A549 (cell line): ENCODE measurements at regions not wholly inside any gene's neighbourhood (a gene's known extent, or its start where the extent isn't known, plus 50 kb on each side); places are given as distances from the start of the nearest gene placed in this dataset.

Source experiments
- ATAC-seq, 2 experiments: fragments of 200-7000 bp in 1 of 2; fragments of >200 bp in 1 of 2; cut with Nextera tagmentation in 1 of 2; cut with Tn5 transposase in 1 of 2; 3 replicates each; pipeline versions ENCODE4 v1.8.0 to v1.9.1; 2018 to 2020; ENCODE audit warnings: mild to moderate bottlenecking in 1 of 2, moderate library complexity in 1 of 2
- CTCF ChIA-PET: fragments of 300-600 bp; sonication (Branson Sonifier 250); formaldehyde crosslinking; extraction: SDS; loops from one replicate; lab custom pipeline; 2021; ENCODE audit warnings: antibody characterized with exemption, inconsistent platforms; lab: Yijun Ruan, JAX
- POLR2A ChIA-PET: fragments of 350-600 bp; formaldehyde crosslinking; extraction: SDS; loops from one replicate; lab custom pipeline; 2021; ENCODE audit warnings: antibody characterized with exemption, inconsistent platforms; lab: Yijun Ruan, JAX
- DNase-seq, 2 experiments: peaks; one replicate each; pipeline versions ENCODE4 v3.0.0 to v3.0.0-alpha.2; 2011 to 2016; ENCODE audit warnings: low read depth in 1 of 2, low spot score in 1 of 2
- FAIRE-seq: peaks from 2 replicates; lab custom pipeline; 2011; peaks lifted over from hg19 to GRCh38; lab: Jason Lieb, UNC
- H3K27ac ChIP-seq, 2 experiments: fragments of >200 bp; sonication (Bioruptor Twin); formaldehyde crosslinking; 3 replicates each; pipeline ENCODE4 v1.5.1; 2016 to 2017
- H3K4me1 ChIP-seq: fragments of >200 bp; sonication (Bioruptor Twin); formaldehyde crosslinking; 3 replicates; pipeline ENCODE4 v1.6.1; 2016
- H3K4me2 ChIP-seq: fragments of >200 bp; sonication (Bioruptor Twin); formaldehyde crosslinking; 3 replicates; pipeline ENCODE4 v1.6.1; 2016
- H3K4me3 ChIP-seq: fragments of >200 bp; sonication (Bioruptor Twin); formaldehyde crosslinking; 3 replicates; pipeline ENCODE4 v1.5.1; 2016
- H3K9me3 ChIP-seq: fragments of >200 bp; sonication (Bioruptor Twin); formaldehyde crosslinking; 3 replicates; pipeline ENCODE4 v1.6.1; 2016
- CBX8 ChIP-seq: fragments of 200-600 bp; sonication (generic); IDR thresholded peaks from 2 replicates; pipeline ENCODE4 v1.6.1; 2016
- FOSB ChIP-seq: fragments of 250-450 bp; sonication (Bioruptor Pico); IDR thresholded peaks from 2 replicates; pipeline ENCODE4 v1.5.0; 2020; ENCODE audit warnings: mild to moderate bottlenecking, moderate library complexity
- HEYL ChIP-seq: fragments of 250-450 bp; sonication (Bioruptor Pico); IDR thresholded peaks from 2 replicates; pipeline ENCODE4 v1.8.0; 2021; ENCODE audit warnings: mild to moderate bottlenecking, moderate library complexity
- HOXB5 ChIP-seq: fragments of 250-450 bp; sonication (Bioruptor Pico); IDR thresholded peaks from 2 replicates; pipeline ENCODE4 v1.5.0; 2020; ENCODE audit warnings: mild to moderate bottlenecking, moderate library complexity
- JUNB ChIP-seq: fragments of >200 bp; sonication (Bioruptor Twin); formaldehyde crosslinking; IDR thresholded peaks from 2 replicates; pipeline ENCODE4 v1.6.1; 2016
- NR3C1 ChIP-seq: fragments of >200 bp; sonication (Bioruptor Twin); formaldehyde crosslinking; IDR thresholded peaks from 3 replicates; pipeline ENCODE4 v1.6.1; 2017
- POLR2A ChIP-seq: IDR thresholded peaks from 2 replicates; pipeline ENCODE4 v1.6.1; 2012; ENCODE audit warnings: mild to moderate bottlenecking, low read length
- RAD21 ChIP-seq, 2 experiments: fragments of >200 bp in 1 of 2; sonication (Bioruptor Twin) in 1 of 2; formaldehyde crosslinking in 1 of 2; IDR thresholded peaks in 1 of 2; conservative IDR thresholded peaks in 1 of 2; 2 replicates in 1 of 2; 3 replicates in 1 of 2; pipeline ENCODE4 v1.6.1; 2012 to 2018; ENCODE audit warnings: inconsistent platforms in 1 of 2
- RNF2 ChIP-seq: fragments of 200-600 bp; sonication (generic); IDR thresholded peaks from 2 replicates; pipeline ENCODE4 v1.6.1; 2016; ENCODE audit warnings: low read depth, mild to moderate bottlenecking, antibody characterized with exemption, moderate library complexity, borderline replicate concordance
- WGBS: methylation state at CpG from one replicate; pipeline ENCODE4 v1.1.6; 2017; ENCODE audit errors: missing lambda C conversion rate; 5-methylcytosine and 5-hydroxymethylcytosine counted together
- TF ChIP-seq, protein P1 (sequence below): IDR thresholded peaks from 2 replicates; pipeline ENCODE4 v1.6.1; 2012; ENCODE audit warnings: low read depth, borderline replicate concordance
- TF ChIP-seq, protein P2 (sequence below): fragments of 200-600 bp; sonication (generic); IDR thresholded peaks from 2 replicates; pipeline ENCODE4 v1.6.1; 2016; ENCODE audit warnings: antibody characterized with exemption, mild to moderate bottlenecking, moderate library complexity

DNA sequence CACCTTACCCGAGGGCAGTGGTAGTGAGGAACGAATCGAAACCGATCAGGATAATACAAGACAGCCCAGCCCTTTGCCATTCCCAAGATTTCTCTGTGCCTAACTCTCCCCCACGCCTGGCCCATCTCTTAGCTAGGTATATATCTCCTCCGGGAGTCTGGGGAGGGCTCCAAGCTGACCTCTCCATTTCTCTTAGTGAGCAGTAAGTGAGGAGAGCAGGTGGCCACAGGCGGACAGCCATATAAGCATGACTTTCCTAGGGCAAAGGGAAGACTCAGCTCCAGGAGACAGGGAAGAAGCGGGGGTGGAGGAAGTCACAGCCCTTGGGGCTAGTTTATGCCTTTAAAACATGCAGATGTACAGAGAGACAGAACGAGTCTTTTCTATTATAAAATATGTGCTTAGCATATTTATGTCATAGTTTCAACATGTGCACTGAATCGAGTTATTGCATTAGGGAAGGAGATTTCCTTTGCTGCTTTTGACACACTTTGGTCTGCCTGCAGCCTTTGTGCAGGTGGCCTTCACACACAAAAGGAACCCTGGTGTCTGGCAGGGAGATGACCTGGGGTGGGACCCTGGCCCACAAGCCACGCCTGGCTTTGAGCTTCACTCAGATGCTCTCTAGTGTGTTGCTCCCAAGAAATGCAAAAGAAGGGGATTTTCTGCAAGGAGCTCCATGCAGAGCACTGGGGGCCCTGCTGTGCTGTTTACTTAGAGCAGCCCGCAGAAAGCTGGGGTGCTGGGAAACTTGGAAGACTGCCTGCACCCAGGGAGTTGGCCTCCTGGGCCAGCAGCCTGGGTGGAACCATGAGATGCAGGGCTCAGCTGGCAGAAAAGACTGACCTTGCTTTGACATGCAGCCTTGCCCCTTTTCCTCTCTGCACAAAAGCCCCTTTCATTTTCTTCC lies 613.3 kb downstream of the BCOR start (continued):
- TF ChIP-seq, protein P1, sequence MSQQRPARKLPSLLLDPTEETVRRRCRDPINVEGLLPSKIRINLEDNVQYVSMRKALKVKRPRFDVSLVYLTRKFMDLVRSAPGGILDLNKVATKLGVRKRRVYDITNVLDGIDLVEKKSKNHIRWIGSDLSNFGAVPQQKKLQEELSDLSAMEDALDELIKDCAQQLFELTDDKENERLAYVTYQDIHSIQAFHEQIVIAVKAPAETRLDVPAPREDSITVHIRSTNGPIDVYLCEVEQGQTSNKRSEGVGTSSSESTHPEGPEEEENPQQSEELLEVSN = no peak
- TF ChIP-seq RNF2 (no peak), POLR2A (no peak)

DNA sequence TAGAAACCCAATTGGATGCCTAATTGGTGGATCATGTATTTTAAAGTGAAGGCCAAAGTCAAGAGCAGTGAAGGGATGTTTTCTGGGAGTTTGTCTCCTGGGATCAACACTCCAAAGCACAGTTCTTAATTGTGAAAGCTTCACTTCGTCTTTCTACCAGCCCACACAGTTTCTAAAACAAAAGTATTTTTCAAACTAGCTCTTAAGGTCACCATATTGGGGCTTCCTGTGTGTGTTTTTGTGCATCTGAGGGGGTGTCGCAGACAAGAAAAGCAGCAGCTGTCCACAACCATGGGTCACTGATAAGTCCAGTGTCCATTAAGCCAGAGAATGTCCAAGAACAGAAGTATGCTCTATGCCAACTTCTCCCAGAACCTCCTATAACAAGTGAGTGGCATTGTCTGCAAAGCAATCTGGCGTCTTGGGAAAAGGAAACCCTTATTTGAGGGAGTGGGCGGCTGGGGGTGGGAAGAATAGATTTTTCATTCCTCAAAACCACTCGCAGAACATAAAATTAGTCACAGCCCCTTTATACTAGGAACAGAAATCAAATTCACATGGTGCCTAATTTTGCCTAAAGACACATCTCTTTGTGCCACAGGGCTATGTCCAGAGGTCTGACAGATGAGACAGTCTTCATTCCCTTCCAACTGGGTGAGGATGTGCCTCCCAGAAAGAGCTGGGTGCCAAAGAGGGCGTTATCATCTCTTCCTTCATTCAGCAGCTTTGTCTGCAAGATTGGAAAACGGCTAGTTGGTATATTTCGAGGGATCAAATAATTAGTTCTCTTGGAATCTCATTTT lies 610.4 kb downstream of the BCOR start:
- ChIA-PET POLR2A (no interaction called here), CTCF (no interaction called here)
- Histone ChIP-seq H3K9me3 (no peaks in the 10 kb centered on the region), H3K4me2 (no peak overlapping the region), H3K4me1 (no peaks in the 10 kb centered on the region), H3K4me3 (no peak overlapping the region), H3K27ac (no peak overlapping the region)
- FAIRE-seq (no peak), ATAC-seq (no peak), DNase-seq (no peak)
- no peak for TF ChIP-seq RAD21 (conservative IDR thresholded peaks at IDR 0.05 in 1 of 2, IDR thresholded peaks at IDR 0.05 in 1 of 2)
- 32% methylated on average over 8 of the region's 8 CpGs for whole genome bisulfite sequencing

DNA sequence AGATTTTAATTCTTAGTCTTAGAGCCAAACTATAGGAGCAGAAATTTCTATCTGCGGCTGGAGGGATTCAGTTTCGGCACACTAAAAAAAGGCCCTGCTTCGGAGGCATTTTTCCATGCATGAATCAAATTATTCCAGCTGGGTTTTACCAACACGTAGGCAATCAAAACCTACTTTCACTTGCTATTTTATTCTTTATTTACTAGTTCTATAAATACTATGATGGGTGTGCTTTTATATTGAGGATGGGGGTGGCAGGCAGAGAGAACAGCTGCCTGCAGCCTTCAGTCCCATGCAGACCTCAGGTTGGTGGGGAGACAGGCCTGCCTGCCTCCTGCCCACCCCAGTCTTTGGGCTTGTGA lies 609.8 kb downstream of the BCOR start:
- H3K9me3 ChIP-seq = no peaks in the 10 kb centered on the region
- ATAC-seq (no peak), DNase-seq (no peak), FAIRE-seq (no peak)
- no peak for TF ChIP-seq CBX8
- TF ChIP-seq HEYL = no peak
- TF ChIP-seq, all 56 proteins: peak for 0
- CTCF ChIA-PET = no interaction called here
- Histone ChIP-seq H3K4me3 (no peak overlapping the region), H3K27ac (no peak overlapping the region), H3K4me2 (no peak overlapping the region), H3K4me1 (no peaks in the 10 kb centered on the region)
- POLR2A ChIA-PET = no interaction called here
- 71% methylated on average over 4 of the region's 4 CpGs for WGBS

DNA sequence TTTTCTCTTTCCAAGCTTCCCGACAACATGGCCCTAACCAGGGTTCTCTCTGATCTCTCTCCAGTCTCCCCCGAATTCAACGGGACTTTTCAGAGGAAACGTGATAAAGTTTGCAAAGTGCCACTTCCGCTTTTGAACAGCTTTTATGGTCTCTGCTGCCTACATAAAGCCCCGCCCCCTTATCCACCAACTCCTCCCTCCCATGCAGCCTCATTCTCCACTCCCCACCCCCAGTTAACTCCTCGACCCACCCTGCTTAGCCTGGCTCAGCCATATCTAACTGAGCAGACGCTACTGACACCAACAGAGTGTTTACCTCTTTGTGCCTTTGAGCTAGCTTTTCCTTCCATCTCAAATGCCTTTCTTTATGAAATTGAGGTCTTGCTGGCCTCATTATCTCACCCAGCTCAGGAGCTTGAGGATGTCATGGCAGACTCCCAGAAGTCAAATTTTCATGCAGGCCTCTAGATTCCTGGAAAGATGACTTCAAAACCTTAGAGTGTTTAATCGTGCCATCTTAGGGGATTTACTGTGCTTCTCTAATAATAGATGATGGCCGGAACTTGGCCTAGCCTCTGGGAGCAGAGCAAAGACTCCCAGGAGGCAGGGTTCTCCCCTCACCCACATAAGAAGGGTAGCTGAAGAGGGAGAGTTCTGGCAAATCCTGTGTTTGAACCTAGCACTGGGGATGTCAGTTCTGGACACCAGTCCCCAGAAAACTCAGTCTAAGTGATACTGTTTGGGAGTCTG lies 606.0 kb downstream of the BCOR start:
- no peaks in the 10 kb centered on the region for H3K4me1 ChIP-seq
- no peaks in the 10 kb centered on the region for H3K9me3 ChIP-seq
- CTCF ChIA-PET = interaction anchor here (1.6 kb wide), 1 partner anchor 8 kb away, joined by 4 read pairs; no protein-coding TSS in a partner anchor
- FAIRE-seq (no peak), ATAC-seq (no peak), DNase-seq (no peak)
- H3K27ac ChIP-seq = no peak overlapping the region
- WGBS = 50% methylated on average over 9 of the region's 10 CpGs
- TF ChIP-seq HOXB5 (CRISPR knock-in tag) = no peak
- TF ChIP-seq, protein P2, sequence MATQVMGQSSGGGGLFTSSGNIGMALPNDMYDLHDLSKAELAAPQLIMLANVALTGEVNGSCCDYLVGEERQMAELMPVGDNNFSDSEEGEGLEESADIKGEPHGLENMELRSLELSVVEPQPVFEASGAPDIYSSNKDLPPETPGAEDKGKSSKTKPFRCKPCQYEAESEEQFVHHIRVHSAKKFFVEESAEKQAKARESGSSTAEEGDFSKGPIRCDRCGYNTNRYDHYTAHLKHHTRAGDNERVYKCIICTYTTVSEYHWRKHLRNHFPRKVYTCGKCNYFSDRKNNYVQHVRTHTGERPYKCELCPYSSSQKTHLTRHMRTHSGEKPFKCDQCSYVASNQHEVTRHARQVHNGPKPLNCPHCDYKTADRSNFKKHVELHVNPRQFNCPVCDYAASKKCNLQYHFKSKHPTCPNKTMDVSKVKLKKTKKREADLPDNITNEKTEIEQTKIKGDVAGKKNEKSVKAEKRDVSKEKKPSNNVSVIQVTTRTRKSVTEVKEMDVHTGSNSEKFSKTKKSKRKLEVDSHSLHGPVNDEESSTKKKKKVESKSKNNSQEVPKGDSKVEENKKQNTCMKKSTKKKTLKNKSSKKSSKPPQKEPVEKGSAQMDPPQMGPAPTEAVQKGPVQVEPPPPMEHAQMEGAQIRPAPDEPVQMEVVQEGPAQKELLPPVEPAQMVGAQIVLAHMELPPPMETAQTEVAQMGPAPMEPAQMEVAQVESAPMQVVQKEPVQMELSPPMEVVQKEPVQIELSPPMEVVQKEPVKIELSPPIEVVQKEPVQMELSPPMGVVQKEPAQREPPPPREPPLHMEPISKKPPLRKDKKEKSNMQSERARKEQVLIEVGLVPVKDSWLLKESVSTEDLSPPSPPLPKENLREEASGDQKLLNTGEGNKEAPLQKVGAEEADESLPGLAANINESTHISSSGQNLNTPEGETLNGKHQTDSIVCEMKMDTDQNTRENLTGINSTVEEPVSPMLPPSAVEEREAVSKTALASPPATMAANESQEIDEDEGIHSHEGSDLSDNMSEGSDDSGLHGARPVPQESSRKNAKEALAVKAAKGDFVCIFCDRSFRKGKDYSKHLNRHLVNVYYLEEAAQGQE = no peak
- TF ChIP-seq JUNB = no peak
- TF ChIP-seq NR3C1 = no peak
- no peak for TF ChIP-seq FOSB (CRISPR knock-in tag)
- no peak for TF ChIP-seq CBX8
- TF ChIP-seq, all 56 proteins: peak for 0
- Histone ChIP-seq H3K4me2 (no peak overlapping the region), H3K4me3 (no peak overlapping the region)
- POLR2A ChIA-PET = no interaction called here
